ENCODE measurements at regions not wholly inside any gene's neighbourhood (a gene's known extent, or its start where the extent isn't known, plus 50 kb on each side); places are given as distances from the start of the nearest gene placed in this dataset.

DNA sequence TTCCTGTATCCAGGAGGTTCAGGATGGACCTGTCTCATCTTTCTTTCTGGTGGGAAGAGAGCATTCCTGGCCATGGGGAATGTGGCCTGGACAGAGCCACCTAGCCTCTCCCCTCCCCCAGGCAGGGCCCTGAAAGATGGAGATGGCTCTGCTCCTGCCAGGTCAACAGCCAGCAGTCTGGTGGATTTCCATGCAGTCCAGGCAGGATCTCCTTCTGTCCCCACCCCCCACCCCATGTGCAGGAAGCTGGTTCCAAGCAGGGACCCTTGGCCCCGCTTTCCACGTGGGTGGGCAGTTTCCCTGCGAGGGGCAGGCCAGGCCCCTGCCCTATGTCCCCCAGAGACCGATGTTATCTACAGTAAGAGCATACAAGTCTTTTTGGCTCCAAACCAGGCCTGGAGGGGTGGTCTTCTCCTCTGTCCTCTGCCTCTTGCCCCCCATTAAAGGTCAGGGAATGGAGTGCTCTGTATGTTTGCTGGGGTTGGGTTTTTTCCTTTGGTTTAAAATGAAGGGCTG is 240.5 kb downstream of the SEC14L1 start:
- DNase-seq: no peak

DNA sequence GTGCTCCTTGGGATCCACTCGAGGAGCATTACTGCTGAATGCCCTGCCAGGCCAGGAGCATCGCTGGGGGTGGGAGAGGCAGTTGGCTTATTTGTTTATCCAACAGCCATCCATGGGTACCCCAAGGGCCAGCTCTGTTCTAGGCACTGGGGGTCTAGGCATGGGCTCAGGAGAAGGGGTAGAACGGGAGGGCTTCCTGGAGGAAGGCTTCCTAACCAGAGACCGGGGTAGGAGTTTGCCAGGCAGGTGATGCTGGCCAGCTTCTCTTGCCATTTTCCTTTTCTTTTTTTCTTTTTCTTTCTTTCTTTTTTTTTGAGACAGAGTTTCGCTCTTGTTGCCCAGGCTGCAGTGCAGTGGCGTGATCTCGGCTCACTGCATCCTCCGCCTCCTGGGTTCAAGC is 241.0 kb downstream of the SEC14L1 start:
- DNase-seq: no peak

- peak; percentile 38 for DNase-seq
These were observed 241.7 kb downstream of the SEC14L1 start for GRCh38 chr17:77382356-77382911.

- DNase-seq: no peak
These were observed 242.3 kb downstream of the SEC14L1 start for GRCh38 chr17:77382966-77383612.

- no peak for DNase-seq
These were observed 243.1 kb downstream of the SEC14L1 start for GRCh38 chr17:77383613-77384608.

DNA sequence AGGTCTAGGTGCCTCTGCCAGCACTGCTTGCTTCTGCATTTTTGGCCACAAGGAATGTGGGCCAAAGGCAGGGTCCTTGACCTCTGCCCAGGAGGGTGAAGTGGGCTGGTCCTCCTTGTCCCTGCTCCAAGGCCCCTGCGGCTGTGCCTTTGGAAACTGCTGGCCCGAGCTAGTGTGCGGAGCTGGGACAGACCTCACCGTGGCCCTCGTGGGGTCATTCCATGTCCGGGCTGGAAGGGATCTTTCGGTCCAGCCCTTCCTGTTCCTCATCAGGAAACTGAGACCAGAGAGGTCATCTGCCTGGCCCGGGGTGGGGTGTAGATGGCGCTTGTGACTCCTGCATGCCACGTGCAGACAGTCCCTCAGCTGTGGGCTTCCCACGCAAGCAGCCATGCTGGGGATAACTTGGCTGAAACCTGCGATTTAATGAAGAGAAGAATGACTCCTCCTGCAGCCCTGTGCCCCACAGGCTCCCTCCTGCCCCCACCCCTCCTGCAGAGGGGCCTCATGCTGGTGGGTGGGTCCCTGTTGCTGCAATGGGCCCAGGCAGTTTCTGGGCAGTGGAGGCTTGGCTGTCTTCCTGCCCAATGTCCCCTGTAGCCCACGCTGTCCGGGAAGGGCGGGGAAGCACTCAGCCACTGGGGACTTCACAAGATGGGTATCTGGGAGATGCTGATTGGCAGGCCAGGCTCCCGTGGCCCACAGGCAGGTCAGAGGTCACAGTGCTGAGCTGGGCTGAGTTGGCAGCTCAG is 245.2 kb downstream of the SEC14L1 start:
- DNase-seq: peak; percentile 17

- DNase-seq: no peak
These were observed 245.9 kb downstream of the SEC14L1 start for GRCh38 chr17:77386502-77387192.

DNA sequence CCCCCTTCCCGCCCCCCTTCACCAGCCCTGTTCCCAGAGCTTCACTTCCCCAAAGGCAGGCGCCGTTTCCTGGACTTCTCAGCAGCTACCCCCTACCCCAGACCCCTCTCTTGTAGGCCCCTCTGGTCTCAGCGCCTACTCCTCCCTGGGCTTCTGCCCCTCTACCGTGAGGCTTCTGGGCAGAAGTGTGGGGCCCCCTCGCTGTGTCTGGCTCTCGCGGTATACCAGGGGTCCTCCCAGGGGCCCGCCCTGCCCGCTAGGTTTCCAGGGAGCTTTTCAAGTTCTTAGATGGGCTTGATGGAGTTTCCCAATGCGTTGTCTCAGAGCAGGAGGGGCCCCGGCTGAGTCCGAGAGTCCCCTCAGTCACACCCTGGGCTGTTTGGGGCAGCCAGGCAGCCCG is 247.1 kb downstream of the SEC14L1 start:
- no peak for DNase-seq

- no peak for DNase-seq
These were observed 247.9 kb downstream of the SEC14L1 start for GRCh38 chr17:77388384-77389306.

GRCh38 chr17:77390870-77391269 is 250.1 kb downstream of the SEC14L1 start:
- DNase-seq: no peak

DNA sequence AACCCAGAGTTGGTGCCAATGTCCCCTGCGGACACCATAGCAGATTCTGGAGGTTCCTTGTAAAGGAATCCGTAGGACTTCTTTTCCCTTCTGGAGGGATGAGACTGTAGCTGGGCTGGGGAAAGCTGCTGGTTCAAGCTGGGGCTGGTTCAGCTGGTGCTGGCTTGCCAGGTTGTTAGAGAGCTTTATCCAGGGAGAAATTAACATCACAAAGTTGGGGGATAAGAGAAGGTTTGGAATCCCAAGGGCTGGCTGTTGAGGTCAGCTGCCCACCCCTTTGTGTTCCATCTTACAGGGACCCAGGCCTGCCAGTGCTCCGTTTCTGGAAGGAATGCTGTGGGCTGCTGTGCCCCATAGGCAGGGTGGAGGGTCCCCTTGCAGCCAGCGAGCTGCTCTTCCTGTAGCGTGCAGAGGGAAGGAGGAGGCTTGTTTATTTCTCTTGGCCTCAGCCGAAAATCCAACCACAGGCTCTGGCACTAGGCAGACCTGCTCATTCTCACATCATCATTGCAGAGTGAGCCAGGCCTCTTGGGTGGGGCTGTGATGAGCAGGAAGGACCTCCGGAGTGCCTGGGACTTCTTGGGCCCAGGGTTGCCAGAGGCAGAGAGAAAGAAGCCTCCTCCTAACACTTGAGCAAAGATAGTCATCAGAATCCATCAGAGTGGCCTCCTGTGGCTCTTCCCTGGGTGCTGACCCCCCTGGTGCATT is 251.1 kb downstream of the SEC14L1 start:
- peak; percentile 77 for DNase-seq

- DNase-seq: no peak
These were observed 251.9 kb downstream of the SEC14L1 start for GRCh38 chr17:77392376-77393273.

DNA sequence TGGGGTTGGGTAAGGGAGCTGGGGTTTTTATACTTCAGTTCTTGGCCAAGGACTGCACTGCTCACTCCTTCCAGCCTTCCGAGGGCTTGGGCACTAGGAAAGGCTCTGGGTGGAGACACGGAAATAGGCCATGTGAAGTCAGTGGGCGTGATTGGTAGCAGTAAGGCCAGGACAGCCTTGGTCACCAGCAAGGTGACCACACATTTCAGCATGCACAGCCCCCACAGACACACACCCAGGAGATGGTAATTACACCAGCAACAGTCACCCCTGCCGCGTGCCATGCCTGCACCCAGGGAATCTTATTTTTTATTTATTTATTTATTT is 252.5 kb downstream of the SEC14L1 start:
- no peak for DNase-seq

DNA sequence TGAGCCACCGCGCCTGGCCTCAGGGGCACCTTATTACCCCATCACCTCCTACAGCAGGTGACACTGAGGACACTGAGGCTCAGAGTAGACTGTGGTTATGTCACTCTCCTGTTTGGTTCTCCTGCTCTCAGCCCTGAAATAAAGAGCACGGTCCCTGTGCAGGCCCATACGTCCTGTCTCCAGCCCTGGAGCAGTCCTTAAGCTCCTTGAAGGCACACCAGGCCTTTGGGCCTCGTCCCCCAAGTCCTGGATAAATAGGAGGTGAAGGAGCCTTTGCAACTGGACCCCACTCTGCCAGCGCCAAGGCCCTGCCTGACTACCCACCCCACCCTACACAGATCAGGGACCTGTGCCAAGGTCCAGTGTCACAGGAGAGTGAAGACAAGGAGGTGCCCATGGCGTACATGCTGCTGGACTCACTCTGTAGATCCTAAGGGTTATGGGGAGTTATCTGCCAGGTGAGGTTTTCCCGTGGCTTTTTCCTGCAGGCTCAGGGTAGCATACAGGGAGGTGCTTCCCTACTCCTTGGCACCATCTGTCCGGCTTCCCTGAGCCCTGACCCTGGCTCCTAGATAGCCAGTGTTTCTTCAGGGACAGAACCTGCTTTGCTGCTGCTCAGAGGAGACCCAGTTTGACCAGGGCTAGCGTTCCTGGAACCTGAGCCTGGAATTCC is 253.2 kb downstream of the SEC14L1 start:
- no peak for DNase-seq

DNA sequence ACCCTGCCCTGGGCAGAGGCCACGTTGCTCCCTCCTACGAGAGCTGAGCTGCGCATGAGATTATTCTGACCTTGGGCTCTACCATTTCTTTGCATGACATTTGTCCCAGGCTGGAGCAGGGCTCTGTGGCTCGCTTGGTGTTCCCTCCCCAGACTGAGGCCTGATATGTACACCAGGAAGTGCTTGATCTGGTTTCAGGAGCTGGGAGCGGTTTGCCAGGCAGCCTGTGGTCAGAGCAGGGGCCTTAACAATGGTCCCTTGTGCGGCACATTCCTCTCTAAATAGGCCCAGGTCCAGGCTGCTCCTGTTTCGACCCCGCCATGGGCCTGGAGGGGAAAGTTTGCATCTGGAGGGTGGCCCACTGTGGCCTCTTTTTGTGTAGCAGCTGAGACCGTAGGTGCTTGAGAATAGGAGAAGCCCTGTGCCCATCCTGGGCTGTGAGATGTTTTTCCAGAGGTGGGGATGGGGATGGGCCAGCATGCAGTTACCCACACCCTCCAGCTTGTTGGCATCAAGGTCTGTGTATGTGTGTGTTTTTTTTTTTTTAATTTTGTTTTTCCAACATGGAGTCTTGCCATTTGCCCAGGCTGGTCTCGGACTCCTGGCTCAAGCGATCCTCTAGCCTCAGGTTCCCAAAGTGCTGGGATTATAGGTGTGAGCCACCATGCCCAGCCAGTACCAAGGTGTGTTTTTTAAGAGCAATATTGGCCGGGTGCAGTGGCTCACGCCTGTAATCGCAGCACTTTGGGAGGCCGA is 253.9 kb downstream of the SEC14L1 start:
- DNase-seq: no peak

- no peak for DNase-seq
These were observed 254.8 kb downstream of the SEC14L1 start for GRCh38 chr17:77395501-77396048.

- no peak for DNase-seq
These were observed 255.8 kb downstream of the SEC14L1 start for GRCh38 chr17:77396610-77397009.

- DNase-seq: no peak
These were observed 257.5 kb downstream of the SEC14L1 start for GRCh38 chr17:77398274-77398673.

Measured in activated CD4-positive, alpha-beta T cell treated with anti-CD3 and anti-CD28 coated beads, Interleukin-2, Interleukin-6, amounts not matched to agents 100 ng/mL and 50 ng/mL, durations not matched to agents 16 hours and 8 hours (primary cell).